HEK293T (cell line): ENCODE measurements at regions not wholly inside any gene's neighbourhood (a gene's known extent, or its start where the extent isn't known, plus 50 kb on each side); places are given as distances from the start of the nearest gene placed in this dataset.

ENCODE experiments used
- CTCF ChIA-PET: fragments of 350-600 bp; formaldehyde crosslinking; extraction: SDS; loops from one replicate; lab custom pipeline; 2021; ENCODE audit warnings: antibody characterized with exemption, inconsistent platforms; lab: Yijun Ruan, JAX
- POLR2A ChIA-PET: fragments of 350-600 bp; formaldehyde crosslinking; extraction: SDS; loops from one replicate; lab custom pipeline; 2020; ENCODE audit warnings: antibody characterized with exemption, inconsistent platforms; lab: Yijun Ruan, JAX
- DNase-seq: peaks from one replicate; pipeline ENCODE4 v3.0.0; 2012; ENCODE audit warnings: mixed read lengths; ENCODE audit errors: extremely low spot score
- ARNT ChIP-seq: fragments of 450-650 bp; IDR thresholded peaks from 2 replicates; pipeline ENCODE4 v1.6.1; 2017; ENCODE audit warnings: mild to moderate bottlenecking
- BHLHE40 ChIP-seq: fragments of 450-650 bp; IDR thresholded peaks from 2 replicates; pipeline ENCODE4 v1.6.1; 2016; ENCODE audit warnings: mild to moderate bottlenecking, moderate library complexity, borderline replicate concordance
- CTBP1 ChIP-seq: fragments of 450-650 bp; IDR thresholded peaks from 2 replicates; pipeline ENCODE4 v1.6.1; 2016; ENCODE audit warnings: borderline replicate concordance
- ELF4 ChIP-seq: fragments of 450-650 bp; IDR thresholded peaks from 2 replicates; pipeline ENCODE4 v1.6.1; 2017; ENCODE audit warnings: antibody characterized with exemption
- FOXA1 ChIP-seq: fragments of 450-650 bp; IDR thresholded peaks from 2 replicates; pipeline ENCODE4 v1.6.1; 2016; ENCODE audit warnings: mild to moderate bottlenecking
- FOXK2 ChIP-seq: fragments of 450-650 bp; IDR thresholded peaks from 2 replicates; pipeline ENCODE4 v1.6.1; 2016; ENCODE audit warnings: mild to moderate bottlenecking
- FOXM1 ChIP-seq: fragments of 450-650 bp; IDR thresholded peaks from 2 replicates; pipeline ENCODE4 v1.6.1; 2017; ENCODE audit warnings: mild to moderate bottlenecking, borderline replicate concordance
- HDGF ChIP-seq: fragments of 450-650 bp; IDR thresholded peaks from 2 replicates; pipeline ENCODE4 v1.6.1; 2017; ENCODE audit warnings: antibody characterized with exemption, borderline replicate concordance
- L3MBTL2 ChIP-seq: fragments of 450-650 bp; conservative IDR thresholded peaks from 2 replicates; pipeline ENCODE4 v1.6.1; 2016; ENCODE audit warnings: mild to moderate bottlenecking
- LEF1 ChIP-seq: fragments of 450-650 bp; IDR thresholded peaks from 2 replicates; pipeline ENCODE4 v1.6.1; 2017; ENCODE audit warnings: mild to moderate bottlenecking, borderline replicate concordance
- NFRKB ChIP-seq: fragments of 450-650 bp; IDR thresholded peaks from 2 replicates; pipeline ENCODE4 v1.6.1; 2016; ENCODE audit warnings: mild to moderate bottlenecking, moderate library complexity
- PKNOX1 ChIP-seq: fragments of 450-650 bp; IDR thresholded peaks from 2 replicates; pipeline ENCODE4 v1.6.1; 2016
- SP1 ChIP-seq: fragments of 450-650 bp; IDR thresholded peaks from 2 replicates; pipeline ENCODE4 v1.6.1; 2017
- SUZ12 ChIP-seq: fragments of 450-650 bp; IDR thresholded peaks from 2 replicates; pipeline ENCODE4 v1.6.1; 2016; ENCODE audit warnings: mild to moderate bottlenecking
- TARDBP ChIP-seq: fragments of 450-650 bp; IDR thresholded peaks from 2 replicates; pipeline ENCODE4 v1.6.1; 2016
- ZNF384 ChIP-seq: fragments of 450-650 bp; IDR thresholded peaks from 2 replicates; pipeline ENCODE4 v1.6.1; 2016

GRCh38 chrX:81348388-81348787 lies 146.5 kb downstream of the SH3BGRL start:
- no peak for DNase-seq
- CTCF ChIA-PET, result no interaction called here
- POLR2A ChIA-PET, result no interaction called here
- no peak for TF ChIP-seq LEF1

DNA sequence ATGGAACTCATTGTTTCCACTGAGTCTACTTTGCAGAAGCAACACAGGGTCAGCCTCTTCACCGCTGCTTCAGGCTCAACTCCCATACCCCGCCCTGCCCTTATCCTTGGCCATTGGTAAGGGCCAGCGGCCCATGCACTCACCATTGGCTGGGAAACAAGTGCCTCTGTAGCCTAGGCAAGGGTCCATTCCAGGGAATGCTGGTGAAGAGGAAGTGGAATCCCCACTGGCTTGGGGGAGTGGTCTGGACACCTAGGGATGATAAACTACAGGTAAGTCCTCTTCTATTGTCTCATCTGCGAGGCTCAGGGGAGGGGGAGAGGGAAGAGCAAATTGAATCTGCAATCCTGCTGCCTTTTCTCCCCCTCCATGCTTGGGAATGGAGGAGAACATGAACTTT lies 153.1 kb downstream of the SH3BGRL start:
- CTCF ChIA-PET, result no interaction called here
- TF ChIP-seq BHLHE40, result no peak
- TF ChIP-seq ELF4, result no peak
- no peak for TF ChIP-seq L3MBTL2
- no peak for TF ChIP-seq FOXA1
- TF ChIP-seq PKNOX1, result no peak
- no peak for TF ChIP-seq CTBP1
- TF ChIP-seq ARNT, result no peak
- no peak for TF ChIP-seq SP1
- TF ChIP-seq LEF1, result no peak
- TF ChIP-seq TARDBP, result no peak
- no peak for TF ChIP-seq NFRKB
- TF ChIP-seq HDGF, result no peak
- no peak for TF ChIP-seq ZNF384
- no peak for TF ChIP-seq FOXK2
- no peak for TF ChIP-seq SUZ12
- no peak for TF ChIP-seq FOXM1
- POLR2A ChIA-PET, result no interaction called here
- DNase-seq, result no peak

DNA sequence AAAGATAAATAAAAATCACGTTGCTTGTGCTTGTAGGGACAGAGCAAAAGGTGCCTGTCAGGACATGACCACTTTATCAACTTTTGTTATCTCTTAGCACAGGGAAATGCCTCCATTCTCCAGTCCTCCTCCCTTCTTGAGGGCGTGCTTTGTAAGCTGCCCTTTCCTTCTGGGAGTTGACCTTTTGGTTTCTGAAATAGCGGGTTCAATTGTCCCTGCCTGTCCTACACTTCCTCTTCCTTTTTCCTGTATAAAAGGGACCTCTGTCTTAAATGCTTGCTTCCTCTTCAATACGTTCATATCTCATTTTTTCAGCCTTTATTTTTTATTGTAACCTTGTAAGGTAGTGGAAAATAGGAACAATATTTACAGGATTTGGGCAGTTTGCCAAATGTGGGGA lies 153.5 kb downstream of the SH3BGRL start:
- no peak for DNase-seq
- POLR2A ChIA-PET, result no interaction called here

DNA sequence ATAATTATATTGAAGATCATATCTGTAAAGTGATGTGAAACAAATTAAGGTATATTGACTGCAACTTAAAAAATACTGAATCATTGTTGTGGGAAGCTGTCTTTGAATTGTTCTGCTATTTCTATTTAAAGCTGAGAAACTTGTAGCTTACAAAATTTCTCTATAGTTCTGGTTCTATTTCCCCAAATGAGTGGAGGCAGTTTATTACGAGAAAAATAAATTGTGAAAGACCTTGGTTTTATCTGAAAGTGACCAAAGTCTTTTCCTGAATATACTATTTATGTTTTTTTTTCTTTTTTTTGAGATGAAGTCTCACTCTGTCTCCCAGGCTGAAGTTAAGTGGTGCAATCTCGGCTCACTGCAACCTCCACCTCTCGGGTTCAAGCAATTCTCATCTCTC lies 165.4 kb downstream of the SH3BGRL start:
- DNase-seq, result no peak
- TF ChIP-seq SP1 (no peak), L3MBTL2 (no peak), FOXM1 (no peak), SUZ12 (no peak), CTBP1 (no peak), ELF4 (no peak), FOXK2 (no peak), PKNOX1 (no peak), HDGF (no peak), ZNF384 (no peak), LEF1 (no peak), FOXA1 (no peak), BHLHE40 (no peak), ARNT (no peak), NFRKB (no peak), TARDBP (no peak)
- CTCF ChIA-PET, result no interaction called here
- POLR2A ChIA-PET, result no interaction called here

More for the DNA sequence above, 153.5 kb downstream of the SH3BGRL start:
- no peak for TF ChIP-seq NFRKB
- no peak for TF ChIP-seq SUZ12
- no peak for TF ChIP-seq TARDBP
- TF ChIP-seq PKNOX1, result no peak
- no peak for TF ChIP-seq FOXA1
- TF ChIP-seq ELF4, result no peak
- TF ChIP-seq LEF1, result no peak
- TF ChIP-seq HDGF, result no peak
- TF ChIP-seq SP1, result no peak
- TF ChIP-seq ARNT, result no peak
- no peak for TF ChIP-seq L3MBTL2
- TF ChIP-seq ZNF384, result no peak
- no peak for TF ChIP-seq FOXM1
- CTCF ChIA-PET, result no interaction called here

DNA sequence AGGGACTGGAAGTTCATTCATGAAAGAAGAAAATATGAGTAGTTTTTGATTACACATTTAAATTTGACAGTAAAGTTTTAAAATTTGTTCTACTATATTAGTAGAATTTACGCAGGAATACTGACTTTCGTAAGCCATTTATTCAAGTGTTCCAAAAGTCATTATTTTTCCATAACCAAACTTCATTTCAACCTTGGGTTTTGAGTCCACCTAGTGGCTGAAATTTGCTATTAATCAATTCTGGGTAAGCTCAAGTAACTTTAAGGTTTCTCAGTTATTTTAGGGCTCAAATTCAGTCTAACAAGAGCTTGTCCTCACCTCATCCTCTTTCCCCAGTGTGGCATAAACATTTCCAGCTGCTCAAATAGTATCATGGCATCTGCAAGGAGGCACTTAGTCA lies 175.4 kb downstream of the SH3BGRL start:
- POLR2A ChIA-PET, result no interaction called here

GRCh38 chrX:81378560-81378959 lies 176.7 kb downstream of the SH3BGRL start:
- CTCF ChIA-PET, result interaction anchor here (1.7 kb wide), 1 partner anchor 183 kb away, joined by 3 read pairs; no protein-coding TSS in a partner anchor
- DNase-seq, result no peak
- no peak for TF ChIP-seq FOXK2
- TF ChIP-seq SUZ12, result no peak
- POLR2A ChIA-PET, result no interaction called here

More for the DNA sequence above, 175.4 kb downstream of the SH3BGRL start:
- CTCF ChIA-PET, result interaction anchor here (0.8 to 1.7 kb wide), 2 partner anchors 175 to 182 kb away, joined by 3 read pairs; partner anchors contain the start of genes HMGN5 and SH3BGRL
- TF ChIP-seq FOXK2 (no peak), NFRKB (no peak), PKNOX1 (no peak), ZNF384 (no peak), CTBP1 (no peak), LEF1 (no peak), FOXM1 (no peak), SUZ12 (no peak), BHLHE40 (no peak)
- peak; percentile 21 for DNase-seq

DNA sequence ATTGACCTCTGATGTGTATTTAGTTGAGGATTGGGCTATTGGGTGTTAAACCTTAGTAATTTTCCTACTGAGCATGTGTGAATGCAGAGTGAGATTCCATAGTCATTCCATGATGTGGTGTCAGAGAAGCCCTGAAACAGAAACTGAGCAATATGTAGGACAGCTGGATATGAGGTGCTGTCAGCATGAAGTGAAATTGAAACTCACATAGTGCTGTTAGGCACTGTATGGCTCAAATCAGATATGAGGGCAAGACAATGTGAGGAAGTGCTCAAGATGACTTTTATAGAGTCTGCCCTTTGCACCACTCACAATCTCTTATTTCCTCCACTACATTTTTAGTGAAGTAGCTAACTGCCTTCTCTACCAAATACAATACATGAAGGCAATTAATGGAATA lies 188.3 kb downstream of the SH3BGRL start:
- POLR2A ChIA-PET, result no interaction called here
- DNase-seq, result no peak
- CTCF ChIA-PET, result interaction anchor here (0.7 kb wide), 1 partner anchor 18 kb away, joined by 5 read pairs; no protein-coding TSS in a partner anchor
- no peak for TF ChIP-seq FOXM1
- no peak for TF ChIP-seq SP1
- no peak for TF ChIP-seq ARNT
